RWPE2 (cell line): ENCODE measurements at regions not wholly inside any gene's neighbourhood (a gene's known extent, or its start where the extent isn't known, plus 50 kb on each side); places are given as distances from the start of the nearest gene placed in this dataset.

Experiments
- ATAC-seq: fragments of 200-7000 bp; cut with Tn5 transposase; 3 replicates; pipeline ENCODE4 v1.9.1; 2021; ENCODE audit warnings: low read depth
- DNase-seq: peaks from one replicate; pipeline ENCODE4 v3.0.0-alpha.2; 2020; ENCODE audit warnings: low spot score
- H3K27ac ChIP-seq: fragments of 450-650 bp; 2 replicates; pipeline ENCODE4 v1.5.1; 2017; ENCODE audit warnings: mild to moderate bottlenecking; ENCODE audit not compliant: poor library complexity, severe bottlenecking
- H3K27me3 ChIP-seq: fragments of 250-450 bp; sonication (Bioruptor Pico); 2 replicates; pipeline ENCODE4 v1.5.1; 2021; ENCODE audit warnings: mild to moderate bottlenecking, moderate library complexity; ENCODE audit not compliant: insufficient read depth, poor library complexity, severe bottlenecking
- H3K36me3 ChIP-seq: fragments of 250-450 bp; sonication (Bioruptor Pico); 2 replicates; pipeline ENCODE4 v1.5.1; 2020; ENCODE audit warnings: low read depth, mild to moderate bottlenecking, moderate library complexity
- H3K4me1 ChIP-seq: fragments of 250-450 bp; sonication (Bioruptor Pico); 2 replicates; pipeline ENCODE4 v1.5.1; 2021; ENCODE audit warnings: mild to moderate bottlenecking, moderate library complexity; ENCODE audit not compliant: insufficient read depth, poor library complexity, severe bottlenecking
- H3K4me3 ChIP-seq: fragments of 250-450 bp; sonication (Bioruptor Pico); 2 replicates; pipeline ENCODE4 v1.5.1; 2021; ENCODE audit warnings: mild to moderate bottlenecking, moderate library complexity; ENCODE audit not compliant: severe bottlenecking
- H3K9me3 ChIP-seq: fragments of 250-450 bp; sonication (Bioruptor Pico); 2 replicates; pipeline ENCODE4 v1.5.1; 2021; ENCODE audit warnings: mild to moderate bottlenecking, moderate library complexity; ENCODE audit not compliant: severe bottlenecking
- CTCF ChIP-seq: fragments of 450-650 bp; IDR thresholded peaks from one replicate; pipeline ENCODE4 v1.5.1; 2017; ENCODE audit warnings: mild to moderate bottlenecking, moderate library complexity; ENCODE audit not compliant: poor library complexity, severe bottlenecking

GRCh38 chr1:216847397-216848036 is 124.3 kb upstream of the ESRRG start:
- Histone ChIP-seq H3K4me1 (no peaks in the 10 kb centered on the region), H3K27ac (no peak overlapping the region), H3K36me3 (no peaks in the 10 kb centered on the region), H3K4me3 (no peak overlapping the region), H3K9me3 (no peaks in the 10 kb centered on the region), H3K27me3 (no peaks in the 10 kb centered on the region)
- DNase-seq (no peak), ATAC-seq (no peak)
- TF ChIP-seq CTCF: no peak

- H3K9me3 ChIP-seq: no peaks in the 10 kb centered on the region
- no peak overlapping the region for H3K27ac ChIP-seq
- no peak overlapping the region for H3K4me3 ChIP-seq
- no peak for TF ChIP-seq CTCF
- H3K36me3 ChIP-seq: no peaks in the 10 kb centered on the region
- H3K4me1 ChIP-seq: no peaks in the 10 kb centered on the region
- no peaks in the 10 kb centered on the region for H3K27me3 ChIP-seq
- DNase-seq (no peak), ATAC-seq (no peak)
Observed at GRCh38 chr1:216846339-216846738, 123.1 kb upstream of the ESRRG start.

- H3K4me3 ChIP-seq: no peak overlapping the region
- H3K27me3 ChIP-seq: no peaks in the 10 kb centered on the region
- no peak for DNase-seq
- H3K4me1 ChIP-seq: no peaks in the 10 kb centered on the region
- no peak for TF ChIP-seq CTCF
- no peak for ATAC-seq
- H3K36me3 ChIP-seq: no peaks in the 10 kb centered on the region
- H3K27ac ChIP-seq: no peak overlapping the region
- H3K9me3 ChIP-seq: no peaks in the 10 kb centered on the region
Observed at GRCh38 chr1:216843409-216843808, 120.2 kb upstream of the ESRRG start.

- H3K4me3 ChIP-seq: no peak overlapping the region
- no peak overlapping the region for H3K27ac ChIP-seq
- H3K4me1 ChIP-seq: no peaks in the 10 kb centered on the region
- H3K36me3 ChIP-seq: no peaks in the 10 kb centered on the region
- ATAC-seq (no peak), DNase-seq (no peak)
- no peaks in the 10 kb centered on the region for H3K9me3 ChIP-seq
- no peaks in the 10 kb centered on the region for H3K27me3 ChIP-seq
- no peak for TF ChIP-seq CTCF
Observed at GRCh38 chr1:216841165-216841564, 117.9 kb upstream of the ESRRG start.

GRCh38 chr1:216836316-216836715 is 113.1 kb upstream of the ESRRG start:
- Histone ChIP-seq H3K27me3 (no peaks in the 10 kb centered on the region), H3K4me3 (no peak overlapping the region), H3K36me3 (no peaks in the 10 kb centered on the region), H3K4me1 (no peaks in the 10 kb centered on the region), H3K9me3 (no peaks in the 10 kb centered on the region), H3K27ac (no peak overlapping the region)
- no peak for TF ChIP-seq CTCF
- ATAC-seq (no peak), DNase-seq (no peak)
